HCT116 (cell line): ENCODE measurements at regions not wholly inside any gene's neighbourhood (a gene's known extent, or its start where the extent isn't known, plus 50 kb on each side); places are given as distances from the start of the nearest gene placed in this dataset.

ENCODE experiments used
- ATAC-seq: fragments of 200-7000 bp; cut with Tn5 transposase; 2 replicates; pipeline ENCODE4 v1.9.1; 2020; ENCODE audit warnings: mild to moderate bottlenecking, moderate library complexity
- BruUV-seq: library from RNA; stranded (reverse); fragments of 400-500 nt; replicated peaks from 2 replicates; lab custom pipeline; 2021; lab: Mats Ljungman, UMichigan
- CTCF ChIA-PET: fragments of 300-600 bp; sonication (Branson Sonifier 250); formaldehyde crosslinking; loops from one replicate; lab custom pipeline; 2021; ENCODE audit warnings: antibody characterized with exemption; lab: Charles Lee
- POLR2A ChIA-PET: fragments of 300-600, 350-600 bp; sonication (Branson Sonifier 250); formaldehyde crosslinking; loops from one replicate; lab custom pipeline; 2021; ENCODE audit warnings: antibody characterized with exemption; lab: Charles Lee
- RAD21 ChIA-PET, 2 experiments: fragments of 300-600 bp; sonication (Branson Sonifier 250); formaldehyde crosslinking; loops; one replicate each; lab custom pipeline; 2023; ENCODE audit warnings: low total read pairs in 2 of 2; ENCODE audit not compliant: uncharacterized antibody in 2 of 2, unreplicated experiment in 2 of 2, low non-redundant PET in 1 of 2; lab: Charles Lee
- DNase-seq: peaks from one replicate; pipeline ENCODE4 v3.0.0-alpha.2; 2010; ENCODE audit warnings: low read depth, low spot score
- H2AFZ ChIP-seq: fragments of 200-600 bp; shearing (Covaris generic), sonication (generic); 2 replicates; pipeline ENCODE4 v1.6.1; 2017; ENCODE audit warnings: low read depth, mixed run types, mixed read lengths, antibody characterized with exemption, low read length; ENCODE audit not compliant: poor library complexity, severe bottlenecking
- H3K27ac ChIP-seq: 2 replicates; pipeline ENCODE4 v1.5.1; 2012; ENCODE audit warnings: low read depth, low read length
- H3K27me3 ChIP-seq: fragments of 200-600 bp; sonication (generic); 2 replicates; pipeline ENCODE4 v1.6.1; 2016; ENCODE audit warnings: mixed run types, low read length, mixed read lengths; ENCODE audit not compliant: insufficient read depth
- H3K36me3 ChIP-seq, 2 experiments: fragments of 200-500 bp in 1 of 2; fragments of 200-600 bp in 1 of 2; sonication (Bioruptor generic) in 1 of 2; sonication (generic) in 1 of 2; 2 replicates each; pipeline versions ENCODE4 v1.5.1 to v1.6.1; 2014 to 2016; ENCODE audit warnings: low read length in 2 of 2, inconsistent platforms in 1 of 2, mixed read lengths in 1 of 2, mixed run types in 1 of 2; ENCODE audit not compliant: insufficient read depth in 2 of 2, control insufficient read depth in 1 of 2
- H3K4me1 ChIP-seq, 2 experiments: fragments of 200-600 bp in 1 of 2; sonication (generic) in 1 of 2; 2 replicates each; pipeline versions ENCODE4 v1.5.1 to v1.6.1; 2012 to 2017; ENCODE audit warnings: low read length in 2 of 2, inconsistent platforms in 1 of 2, mild to moderate bottlenecking in 1 of 2, mixed read lengths in 1 of 2, mixed run types in 1 of 2, moderate library complexity in 1 of 2; ENCODE audit not compliant: insufficient read depth in 2 of 2, control insufficient read depth in 1 of 2
- H3K4me2 ChIP-seq: fragments of 200-600 bp; sonication (generic); 2 replicates; pipeline ENCODE4 v1.6.1; 2017; ENCODE audit warnings: mixed run types, low read length, mixed read lengths
- H3K4me3 ChIP-seq, 2 experiments: fragments of 200-600 bp in 1 of 2; sonication (generic) in 1 of 2; replicated peaks in 1 of 2; 2 replicates each; pipeline ENCODE4 v1.5.1; 2011 to 2016; ENCODE audit warnings: low read length in 2 of 2, control low read depth in 1 of 2, low read depth in 1 of 2, mild to moderate bottlenecking in 1 of 2, mixed read lengths in 1 of 2, mixed run types in 1 of 2
- H3K79me2 ChIP-seq: fragments of 200-600 bp; sonication (generic); 2 replicates; pipeline ENCODE4 v1.6.1; 2017; ENCODE audit warnings: mild to moderate bottlenecking, mixed run types, low read length, moderate library complexity, mixed read lengths; ENCODE audit not compliant: insufficient read depth
- H3K9ac ChIP-seq: fragments of 200-600 bp; sonication (generic); 2 replicates; pipeline ENCODE4 v1.6.1; 2016; ENCODE audit warnings: low read length, mixed read lengths
- H3K9me2 ChIP-seq: fragments of 200-600 bp; sonication (generic), shearing (Covaris generic); 2 replicates; pipeline ENCODE4 v1.6.1; 2017; ENCODE audit warnings: mixed run types, mild to moderate bottlenecking, moderate library complexity; ENCODE audit not compliant: insufficient read depth
- H3K9me3 ChIP-seq, 2 experiments: fragments of 200-500 bp in 1 of 2; fragments of 200-600 bp in 1 of 2; sonication (Bioruptor generic) in 1 of 2; sonication (generic) in 1 of 2; 2 replicates each; pipeline ENCODE4 v1.6.1; 2014 to 2017; ENCODE audit warnings: low read length in 2 of 2, mixed read lengths in 2 of 2, inconsistent platforms in 1 of 2, low read depth in 1 of 2, mild to moderate bottlenecking in 1 of 2, mixed run types in 1 of 2, moderate library complexity in 1 of 2; ENCODE audit not compliant: control insufficient read depth in 1 of 2, insufficient read depth in 1 of 2
- H4K20me1 ChIP-seq: fragments of 200-600 bp; sonication (generic), shearing (Covaris generic); 2 replicates; pipeline ENCODE4 v1.6.1; 2017; ENCODE audit warnings: mixed run types, mild to moderate bottlenecking, moderate library complexity; ENCODE audit not compliant: insufficient read depth
- ATF3 ChIP-seq: IDR thresholded peaks from 2 replicates; pipeline ENCODE4 v1.6.1; 2012
- CBX3 ChIP-seq: IDR thresholded peaks from 2 replicates; pipeline ENCODE4 v1.6.1; 2012; ENCODE audit warnings: low read depth
- CEBPB ChIP-seq: IDR thresholded peaks from 2 replicates; pipeline ENCODE4 v1.6.1; 2012; ENCODE audit warnings: low read depth
- EGR1 ChIP-seq: IDR thresholded peaks from 2 replicates; pipeline ENCODE4 v1.6.1; 2012; ENCODE audit warnings: low read depth
- EZH2 ChIP-seq: fragments of 200-600 bp; sonication (generic); IDR thresholded peaks from 2 replicates; pipeline ENCODE4 v1.6.1; 2017; ENCODE audit warnings: antibody characterized with exemption, mixed run types
- EZH2phosphoT487 ChIP-seq: fragments of 200-600 bp; IDR thresholded peaks from 2 replicates; pipeline ENCODE4 v1.6.1; 2018; ENCODE audit warnings: antibody characterized with exemption, borderline replicate concordance
- FOSL1 ChIP-seq: IDR thresholded peaks from 2 replicates; pipeline ENCODE4 v1.6.1; 2012; ENCODE audit warnings: low read depth
- RAD21 ChIP-seq: IDR thresholded peaks from 2 replicates; pipeline ENCODE4 v1.6.1; 2012; ENCODE audit warnings: low read depth, mild to moderate bottlenecking
- REST ChIP-seq: IDR thresholded peaks from 2 replicates; pipeline ENCODE4 v1.6.1; 2012; ENCODE audit warnings: low read depth
- SIN3A ChIP-seq: IDR thresholded peaks from 2 replicates; pipeline ENCODE4 v1.6.1; 2012; ENCODE audit warnings: low read depth
- SP1 ChIP-seq: IDR thresholded peaks from 2 replicates; pipeline ENCODE4 v1.6.1; 2012; ENCODE audit warnings: low read depth
- TCF7L2 ChIP-seq: IDR thresholded peaks from 2 replicates; pipeline ENCODE4 v1.7.0; 2011; ENCODE audit warnings: borderline replicate concordance, inconsistent platforms; ENCODE audit not compliant: insufficient read depth, insufficient read length; ENCODE audit errors: extremely low read depth
- YY1 ChIP-seq: IDR thresholded peaks from 2 replicates; pipeline ENCODE4 v1.6.1; 2011; ENCODE audit warnings: low read length, low read depth, moderate library complexity, mild to moderate bottlenecking; ENCODE audit not compliant: insufficient replicate concordance; ENCODE audit errors: extremely low read depth
- ZFX ChIP-seq: fragments of 450-650 bp; IDR thresholded peaks from 2 replicates; pipeline ENCODE4 v1.6.1; 2017
- ZNF274 ChIP-seq: fragments of 200-500 bp; sonication (Bioruptor generic); IDR thresholded peaks from 2 replicates; pipeline ENCODE4 v1.6.1; 2014; ENCODE audit warnings: mild to moderate bottlenecking, low read depth, low read length, inconsistent platforms
- intact Hi-C: fragments of 100-400 bp; cut with micrococcal nuclease; formaldehyde crosslinking; loops from 2 replicates; pipeline ENCODE4 v1.10.0; 2022
- TF ChIP-seq, protein P1 (sequence below), 3 experiments: fragments of 200-600 bp in 1 of 3; sonication (generic) in 1 of 3; IDR thresholded peaks in 2 of 3; conservative IDR thresholded peaks in 1 of 3; 2 replicates each; pipeline ENCODE4 v1.5.1; 2012 to 2017; ENCODE audit warnings: low read depth in 2 of 3, low read length in 2 of 3, antibody characterized with exemption in 1 of 3, borderline replicate concordance in 1 of 3, control low read depth in 1 of 3, mild to moderate bottlenecking in 1 of 3, mixed read lengths in 1 of 3, mixed run types in 1 of 3, moderate library complexity in 1 of 3; ENCODE audit not compliant: insufficient read depth in 1 of 3
- TF ChIP-seq, protein P2 (sequence below): IDR thresholded peaks from 2 replicates; pipeline ENCODE4 v1.6.1; 2012

GRCh38 chr5:98218838-98219237, 554.6 kb upstream of the RGMB start (continued):
- TF ChIP-seq ZNF274 (no peak), FOSL1 (no peak), CBX3 (no peak), SIN3A (no peak), EZH2phosphoT487 (no peak), YY1 (no peak), EZH2 (no peak), CEBPB (no peak), ZFX (no peak)
- TF ChIP-seq, protein P1, sequence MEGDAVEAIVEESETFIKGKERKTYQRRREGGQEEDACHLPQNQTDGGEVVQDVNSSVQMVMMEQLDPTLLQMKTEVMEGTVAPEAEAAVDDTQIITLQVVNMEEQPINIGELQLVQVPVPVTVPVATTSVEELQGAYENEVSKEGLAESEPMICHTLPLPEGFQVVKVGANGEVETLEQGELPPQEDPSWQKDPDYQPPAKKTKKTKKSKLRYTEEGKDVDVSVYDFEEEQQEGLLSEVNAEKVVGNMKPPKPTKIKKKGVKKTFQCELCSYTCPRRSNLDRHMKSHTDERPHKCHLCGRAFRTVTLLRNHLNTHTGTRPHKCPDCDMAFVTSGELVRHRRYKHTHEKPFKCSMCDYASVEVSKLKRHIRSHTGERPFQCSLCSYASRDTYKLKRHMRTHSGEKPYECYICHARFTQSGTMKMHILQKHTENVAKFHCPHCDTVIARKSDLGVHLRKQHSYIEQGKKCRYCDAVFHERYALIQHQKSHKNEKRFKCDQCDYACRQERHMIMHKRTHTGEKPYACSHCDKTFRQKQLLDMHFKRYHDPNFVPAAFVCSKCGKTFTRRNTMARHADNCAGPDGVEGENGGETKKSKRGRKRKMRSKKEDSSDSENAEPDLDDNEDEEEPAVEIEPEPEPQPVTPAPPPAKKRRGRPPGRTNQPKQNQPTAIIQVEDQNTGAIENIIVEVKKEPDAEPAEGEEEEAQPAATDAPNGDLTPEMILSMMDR (IDR thresholded peaks at IDR 0.05 in 2 of 3, conservative IDR thresholded peaks at IDR 0.05 in 1 of 3; ENCODE audit: borderline replicate concordance in 1 of 3, insufficient read depth in 1 of 3, low read depth in 2 of 3, low read length in 2 of 3): no peak
- TF ChIP-seq, protein P2, sequence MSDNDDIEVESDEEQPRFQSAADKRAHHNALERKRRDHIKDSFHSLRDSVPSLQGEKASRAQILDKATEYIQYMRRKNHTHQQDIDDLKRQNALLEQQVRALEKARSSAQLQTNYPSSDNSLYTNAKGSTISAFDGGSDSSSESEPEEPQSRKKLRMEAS: no peak

DNA sequence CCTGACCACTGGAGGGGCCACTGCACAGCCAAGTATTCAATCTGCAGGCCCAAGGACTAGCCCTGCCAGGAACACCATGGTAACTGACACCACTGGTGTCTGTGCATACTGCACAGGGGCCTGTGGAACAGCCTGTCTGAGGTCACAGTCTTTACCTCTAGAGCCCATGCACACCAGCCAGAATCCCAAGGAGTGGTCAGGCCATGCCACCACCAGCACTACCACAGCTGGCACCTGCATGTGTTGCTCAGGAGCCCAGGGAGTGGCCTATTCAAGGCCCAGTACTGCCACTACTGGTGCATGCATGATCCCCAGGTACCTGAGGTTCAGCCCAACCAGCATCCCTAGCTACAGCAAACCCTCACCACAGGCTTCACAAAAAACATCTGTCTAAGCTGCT, 546.0 kb upstream of the RGMB start:
- RAD21 ChIA-PET: no interaction called here
- Histone ChIP-seq H3K9me3 (no peaks in the 10 kb centered on the region), H3K36me3 (no peaks in the 10 kb centered on the region), H2AFZ (no peak overlapping the region), H3K4me1 (no peaks in the 10 kb centered on the region), H3K4me3 (no peak overlapping the region), H3K27me3 (no peaks in the 10 kb centered on the region), H3K4me2 (no peak overlapping the region), H3K9me2 (no peaks in the 10 kb centered on the region), H3K79me2 (no peaks in the 10 kb centered on the region), H3K9ac (no peak overlapping the region), H4K20me1 (no peaks in the 10 kb centered on the region), H3K27ac (no peak overlapping the region)
- TF ChIP-seq ZNF274: no peak
- no peak for TF ChIP-seq REST
- TF ChIP-seq EZH2phosphoT487: no peak
- TF ChIP-seq ATF3: no peak
- TF ChIP-seq, protein P2: no peak
- no peak for TF ChIP-seq TCF7L2
- no peak for TF ChIP-seq RAD21
- no peak for TF ChIP-seq SP1
- TF ChIP-seq YY1: no peak
- no peak for TF ChIP-seq EGR1
- no peak for TF ChIP-seq CBX3
- no peak for TF ChIP-seq EZH2
- TF ChIP-seq CEBPB: no peak
- BruUV-seq: no TSS peak
- DNase-seq (no peak), ATAC-seq (no peak)
- CTCF ChIA-PET: no interaction called here
- POLR2A ChIA-PET: no interaction called here
- intact Hi-C loops: no loop called here
